Activated CD4-positive, alpha-beta memory T cell treated with anti-CD3 and anti-CD28 coated beads, Interleukin-2, amount 10 ng/mL, durations not matched to agents 7 days and 5 days (primary cell): ENCODE measurements at regions not wholly inside any gene's neighbourhood (a gene's known extent, or its start where the extent isn't known, plus 50 kb on each side); places are given as distances from the start of the nearest gene placed in this dataset.

Experiments
- CTCF ChIA-PET: fragments of 350-600 bp; sonication (Branson Sonifier 250); formaldehyde crosslinking; loops from one replicate; lab custom pipeline; 2021; ENCODE audit warnings: antibody characterized with exemption, inconsistent platforms; lab: Charles Lee
- POLR2A ChIA-PET: fragments of 350-600 bp; sonication (Branson Sonifier 250); formaldehyde crosslinking; loops from one replicate; lab custom pipeline; 2021; ENCODE audit warnings: antibody characterized with exemption; lab: Charles Lee
- DNase-seq: peaks from one replicate; pipeline ENCODE4 v3.0.0-alpha.2; 2020
- H3K27ac Mint-ChIP-seq: one replicate; pipeline ENCODE4 v1.8.0; 2021; ENCODE audit warnings: mild to moderate bottlenecking, mixed read lengths
- H3K27me3 Mint-ChIP-seq: one replicate; pipeline ENCODE4 v1.8.0; 2021; ENCODE audit warnings: mixed read lengths
- H3K36me3 Mint-ChIP-seq: one replicate; pipeline ENCODE4 v1.8.0; 2021; ENCODE audit warnings: low read depth, mixed read lengths
- H3K4me1 Mint-ChIP-seq: one replicate; pipeline ENCODE4 v1.8.0; 2021; ENCODE audit warnings: mixed read lengths
- H3K4me3 Mint-ChIP-seq: one replicate; pipeline ENCODE4 v1.8.0; 2021; ENCODE audit warnings: mild to moderate bottlenecking, mixed read lengths
- H3K9me3 Mint-ChIP-seq: one replicate; pipeline ENCODE4 v1.8.0; 2021; ENCODE audit warnings: mixed read lengths

GRCh38 chr2:81495556-81495955 lies 1191.0 kb upstream of the LRRTM1 start:
- Mint-ChIP-seq H3K27ac (no peak overlapping the region), H3K4me1 (no peaks in the 10 kb centered on the region), H3K4me3 (no peak overlapping the region), H3K36me3 (no peaks in the 10 kb centered on the region), H3K9me3 (peaks cover 17% of the 10 kb centered on the region), H3K27me3 (no peaks in the 10 kb centered on the region)
- no peak for DNase-seq
- POLR2A ChIA-PET = no interaction called here
- CTCF ChIA-PET = no interaction called here

- CTCF ChIA-PET = no interaction called here
- POLR2A ChIA-PET = no interaction called here
- no peak for DNase-seq
- Mint-ChIP-seq H3K4me1 (no peaks in the 10 kb centered on the region), H3K4me3 (no peak overlapping the region), H3K27ac (no peak overlapping the region), H3K27me3 (no peaks in the 10 kb centered on the region), H3K9me3 (peaks cover 2% of the 10 kb centered on the region), H3K36me3 (no peaks in the 10 kb centered on the region)
Observed at GRCh38 chr2:81483254-81483653, 1178.7 kb upstream of the LRRTM1 start.

- Mint-ChIP-seq H3K4me1 (no peaks in the 10 kb centered on the region), H3K9me3 (peaks cover 3% of the 10 kb centered on the region), H3K27me3 (no peaks in the 10 kb centered on the region), H3K4me3 (no peak overlapping the region), H3K27ac (no peak overlapping the region), H3K36me3 (no peaks in the 10 kb centered on the region)
- no peak for DNase-seq
- POLR2A ChIA-PET = no interaction called here
- CTCF ChIA-PET = no interaction called here
Observed at GRCh38 chr2:81481994-81482368, 1177.4 kb upstream of the LRRTM1 start.

- peaks cover 5% of the 10 kb centered on the region for H3K9me3 Mint-ChIP-seq
- no peak overlapping the region for H3K4me3 Mint-ChIP-seq
- H3K27me3 Mint-ChIP-seq = no peaks in the 10 kb centered on the region
- H3K27ac Mint-ChIP-seq = no peak overlapping the region
- no peaks in the 10 kb centered on the region for H3K4me1 Mint-ChIP-seq
- no peak for DNase-seq
- POLR2A ChIA-PET = no interaction called here
- CTCF ChIA-PET = no interaction called here
- no peaks in the 10 kb centered on the region for H3K36me3 Mint-ChIP-seq
Observed at GRCh38 chr2:81481242-81481993, 1176.9 kb upstream of the LRRTM1 start.

- H3K27me3 Mint-ChIP-seq = no peaks in the 10 kb centered on the region
- DNase-seq = no peak
- H3K4me3 Mint-ChIP-seq = no peak overlapping the region
- ChIA-PET CTCF (no interaction called here), POLR2A (no interaction called here)
- H3K4me1 Mint-ChIP-seq = no peaks in the 10 kb centered on the region
- no peak overlapping the region for H3K27ac Mint-ChIP-seq
- H3K36me3 Mint-ChIP-seq = no peaks in the 10 kb centered on the region
- peaks cover 9% of the 10 kb centered on the region for H3K9me3 Mint-ChIP-seq
Observed at GRCh38 chr2:81467096-81467495, 1162.5 kb upstream of the LRRTM1 start.

- ChIA-PET CTCF (no interaction called here), POLR2A (no interaction called here)
- Mint-ChIP-seq H3K27me3 (no peaks in the 10 kb centered on the region), H3K27ac (no peak overlapping the region), H3K4me3 (no peak overlapping the region), H3K4me1 (no peaks in the 10 kb centered on the region), H3K36me3 (no peaks in the 10 kb centered on the region), H3K9me3 (peaks cover 8% of the 10 kb centered on the region)
- no peak for DNase-seq
Observed at GRCh38 chr2:81462420-81462819, 1157.9 kb upstream of the LRRTM1 start.

GRCh38 chr2:81445176-81445575 lies 1140.6 kb upstream of the LRRTM1 start:
- no peak for DNase-seq
- Mint-ChIP-seq H3K4me1 (no peaks in the 10 kb centered on the region), H3K27ac (no peak overlapping the region), H3K27me3 (no peaks in the 10 kb centered on the region), H3K9me3 (no peaks in the 10 kb centered on the region), H3K36me3 (no peaks in the 10 kb centered on the region), H3K4me3 (no peak overlapping the region)
- ChIA-PET CTCF (no interaction called here), POLR2A (no interaction called here)

GRCh38 chr2:81437456-81438000 lies 1133.0 kb upstream of the LRRTM1 start:
- CTCF ChIA-PET = no interaction called here
- Mint-ChIP-seq H3K4me1 (no peaks in the 10 kb centered on the region), H3K4me3 (no peak overlapping the region), H3K27me3 (no peaks in the 10 kb centered on the region), H3K36me3 (no peaks in the 10 kb centered on the region), H3K9me3 (peaks cover 8% of the 10 kb centered on the region), H3K27ac (no peak overlapping the region)
- POLR2A ChIA-PET = no interaction called here
- no peak for DNase-seq

- CTCF ChIA-PET = no interaction called here
- no peaks in the 10 kb centered on the region for H3K4me1 Mint-ChIP-seq
- POLR2A ChIA-PET = no interaction called here
- H3K36me3 Mint-ChIP-seq = no peaks in the 10 kb centered on the region
- H3K27ac Mint-ChIP-seq = no peak overlapping the region
- H3K9me3 Mint-ChIP-seq = peaks cover 17% of the 10 kb centered on the region
- H3K4me3 Mint-ChIP-seq = no peak overlapping the region
- no peaks in the 10 kb centered on the region for H3K27me3 Mint-ChIP-seq
- no peak for DNase-seq
Observed at GRCh38 chr2:81436256-81436655, 1131.7 kb upstream of the LRRTM1 start.

GRCh38 chr2:81412681-81413080 lies 1108.1 kb upstream of the LRRTM1 start:
- ChIA-PET POLR2A (no interaction called here), CTCF (no interaction called here)
- Mint-ChIP-seq H3K36me3 (no peaks in the 10 kb centered on the region), H3K4me3 (no peak overlapping the region), H3K27ac (no peak overlapping the region), H3K4me1 (no peaks in the 10 kb centered on the region), H3K9me3 (peaks cover 3% of the 10 kb centered on the region), H3K27me3 (no peaks in the 10 kb centered on the region)
- no peak for DNase-seq

GRCh38 chr2:81403508-81403907 lies 1099.0 kb upstream of the LRRTM1 start:
- Mint-ChIP-seq H3K4me1 (no peaks in the 10 kb centered on the region), H3K27me3 (no peaks in the 10 kb centered on the region), H3K4me3 (no peak overlapping the region), H3K9me3 (peaks cover 5% of the 10 kb centered on the region), H3K36me3 (no peaks in the 10 kb centered on the region), H3K27ac (no peak overlapping the region)
- POLR2A ChIA-PET = no interaction called here
- DNase-seq = no peak
- CTCF ChIA-PET = no interaction called here

GRCh38 chr2:81396417-81397019 lies 1092.0 kb upstream of the LRRTM1 start:
- ChIA-PET CTCF (no interaction called here), POLR2A (no interaction called here)
- no peak overlapping the region for H3K27ac Mint-ChIP-seq
- no peaks in the 10 kb centered on the region for H3K27me3 Mint-ChIP-seq
- no peaks in the 10 kb centered on the region for H3K4me1 Mint-ChIP-seq
- peaks cover 12% of the 10 kb centered on the region for H3K9me3 Mint-ChIP-seq
- no peak for DNase-seq
- no peaks in the 10 kb centered on the region for H3K36me3 Mint-ChIP-seq
- no peak overlapping the region for H3K4me3 Mint-ChIP-seq

- Mint-ChIP-seq H3K9me3 (peaks cover 11% of the 10 kb centered on the region), H3K4me3 (no peak overlapping the region), H3K27ac (no peak overlapping the region), H3K36me3 (no peaks in the 10 kb centered on the region), H3K4me1 (no peaks in the 10 kb centered on the region), H3K27me3 (no peaks in the 10 kb centered on the region)
- POLR2A ChIA-PET = no interaction called here
- CTCF ChIA-PET = no interaction called here
- DNase-seq = no peak
Observed at GRCh38 chr2:81395746-81396145, 1091.2 kb upstream of the LRRTM1 start.

- H3K4me1 Mint-ChIP-seq = no peaks in the 10 kb centered on the region
- no peak for DNase-seq
- H3K27ac Mint-ChIP-seq = no peak overlapping the region
- H3K27me3 Mint-ChIP-seq = no peaks in the 10 kb centered on the region
- H3K4me3 Mint-ChIP-seq = no peak overlapping the region
- peaks cover 15% of the 10 kb centered on the region for H3K9me3 Mint-ChIP-seq
- no peaks in the 10 kb centered on the region for H3K36me3 Mint-ChIP-seq
- ChIA-PET CTCF (no interaction called here), POLR2A (no interaction called here)
Observed at GRCh38 chr2:81389203-81389602, 1084.7 kb upstream of the LRRTM1 start.
